Upper lobe of left lung (tissue), 4 donors: ENCODE measurements at regions not wholly inside any gene's neighbourhood (a gene's known extent, or its start where the extent isn't known, plus 50 kb on each side); places are given as distances from the start of the nearest gene placed in this dataset.

ENCODE experiments used
- CTCF ChIP-seq, 6 experiments: fragments of 450-650 bp in 4 of 6; fragments of 200-600 bp in 2 of 6; sonication (generic) in 2 of 6; IDR thresholded peaks; one replicate each; pipeline ENCODE4 v1.5.1; 2016 to 2019; ENCODE audit warnings: antibody characterized with exemption in 6 of 6
- EP300 ChIP-seq, 4 donors: sonication (generic); formaldehyde crosslinking; IDR thresholded peaks; one replicate each; pipeline ENCODE4 v1.5.1; 2017; ENCODE audit warnings: antibody characterized with exemption in 4 of 4, control low read depth in 2 of 4
- POLR2A ChIP-seq, 4 donors: fragments of 450-650 bp; IDR thresholded peaks; one replicate each; pipeline ENCODE4 v1.5.1; 2016 to 2017; ENCODE audit warnings: antibody characterized with exemption in 4 of 4, mild to moderate bottlenecking in 2 of 4
- POLR2AphosphoS5 ChIP-seq, 2 donors: sonication (generic); formaldehyde crosslinking; IDR thresholded peaks; one replicate each; pipeline ENCODE4 v1.5.1; 2017; ENCODE audit warnings: antibody characterized with exemption in 2 of 2

- no peak for TF ChIP-seq POLR2A (IDR thresholded peaks at IDR 0.05)
- TF ChIP-seq CTCF (IDR thresholded peaks at IDR 0.05), result no peak
- no peak for TF ChIP-seq POLR2AphosphoS5 (IDR thresholded peaks at IDR 0.05)
- TF ChIP-seq EP300 (IDR thresholded peaks at IDR 0.05), result no peak
Measured at GRCh38 chr12:65546528-65546927, 268.0 kb downstream of the MSRB3 start.
